ENCODE measurements at regions not wholly inside any gene's neighbourhood (a gene's known extent, or its start where the extent isn't known, plus 50 kb on each side); places are given as distances from the start of the nearest gene placed in this dataset.

- DNase-seq (ENCODE audit: extremely low read depth in 1 of 4, low spot score in 3 of 4) (no peak), ATAC-seq (no peak), FAIRE-seq (no peak)
- intact Hi-C loops (cut with micrococcal nuclease) (no loop called here), in situ Hi-C loops (cut with MboI) (no loop called here)
- no peak overlapping the region for H3K4me3 ChIP-seq
- no peak for TF ChIP-seq CEBPZ (IDR thresholded peaks at IDR 0.05; ENCODE audit: borderline replicate concordance, low read depth, low read length)
- TF ChIP-seq E2F4 (CRISPR knock-in tag; IDR thresholded peaks at IDR 0.05; ENCODE audit: low read depth): no peak
- TF ChIP-seq CCAR2 (IDR thresholded peaks at IDR 0.05; ENCODE audit: low read depth, low read length): no peak
- no peak for TF ChIP-seq NFIX (CRISPR knock-in tag; IDR thresholded peaks at IDR 0.05; ENCODE audit: low read depth)
- TF ChIP-seq ZNF23 (CRISPR knock-in tag; IDR thresholded peaks at IDR 0.05): no peak
- no peaks in the 10 kb centered on the region for H3K36me3 ChIP-seq (ENCODE audit: control insufficient read depth, insufficient read depth, low read length)
- no peaks in the 10 kb centered on the region for H3K9me1 ChIP-seq (ENCODE audit: control insufficient read depth, insufficient read depth, low read length)
- no peak overlapping the region for H2AFZ ChIP-seq (ENCODE audit: low read depth, low read length)
- no peak overlapping the region for H3K9ac ChIP-seq (ENCODE audit: insufficient read depth in 1 of 2, low read depth in 2 of 2, low read length in 2 of 2)
- no TSS peak for BruUV-seq (replicated peaks)
- no peaks in the 10 kb centered on the region for H3K4me1 ChIP-seq (replicated peaks in 1 of 2; ENCODE audit: control insufficient read depth in 2 of 2, insufficient read depth in 2 of 2, low read length in 2 of 2)
- no peak overlapping the region for H3K4me2 ChIP-seq (ENCODE audit: insufficient read depth, low read length)
- 0% methylated on average over 2 of the region's 2 CpGs for WGBS (ENCODE audit: insufficient coverage, low coverage, missing lambda C conversion rate)
- no peaks in the 10 kb centered on the region for H4K20me1 ChIP-seq (replicated peaks; ENCODE audit: control insufficient read depth, insufficient read depth, low read length)
- ChIA-PET POLR2A (interaction anchor here (1.4 kb wide), 1 partner anchor 43 kb away, joined by 3 read pairs; no protein-coding TSS in a partner anchor), CTCF (ENCODE audit: low intra/inter-chr PET ratio) (no interaction called here)
- H3K79me2 ChIP-seq (ENCODE audit: control insufficient read depth, insufficient read depth, low read length): no peaks in the 10 kb centered on the region
- H3K27ac ChIP-seq (ENCODE audit: extremely low read depth, low read depth, low read length): no peak overlapping the region
- no peaks in the 10 kb centered on the region for H3K9me3 ChIP-seq (replicated peaks; ENCODE audit: control insufficient read depth, insufficient read depth, low read depth, low read length)
- peaks cover 0 to 4% of the 10 kb centered on the region in 2 experiments; a peak in 2 of 5 replicates for H3K27me3 ChIP-seq (ENCODE audit: control insufficient read depth in 2 of 2, insufficient read depth in 2 of 2, low read length in 2 of 2)
Observed at GRCh38 chr7:35553519-35553918, 141.4 kb downstream of the HERPUD2 start.
